Endothelial cell of umbilical vein (primary cell): ENCODE measurements at regions not wholly inside any gene's neighbourhood (a gene's known extent, or its start where the extent isn't known, plus 50 kb on each side); places are given as distances from the start of the nearest gene placed in this dataset.

Source experiments
- CTCF ChIP-seq, 2 donors: IDR thresholded peaks; 1 replicate in 1 of 2; 2 replicates in 1 of 2; pipeline ENCODE4 v1.5.1; 2011; ENCODE audit warnings: low read length in 2 of 2, mild to moderate bottlenecking in 2 of 2, moderate library complexity in 2 of 2, control low read depth in 1 of 2, inconsistent platforms in 1 of 2, low read depth in 1 of 2; ENCODE audit not compliant: insufficient read depth in 1 of 2; ENCODE audit errors: extremely low read depth in 1 of 2
- EZH2 ChIP-seq: IDR thresholded peaks from 2 replicates; pipeline ENCODE4 v1.6.1; 2012; ENCODE audit warnings: borderline replicate concordance, low read depth, mild to moderate bottlenecking, moderate library complexity, low read length, inconsistent platforms; ENCODE audit not compliant: severe bottlenecking
- FOS ChIP-seq: IDR thresholded peaks from 2 replicates; pipeline ENCODE4 v1.6.1; 2011; ENCODE audit warnings: mild to moderate bottlenecking, low read length, moderate library complexity, borderline replicate concordance; ENCODE audit not compliant: insufficient read depth
- GATA2 ChIP-seq: IDR thresholded peaks from 2 replicates; pipeline ENCODE4 v1.7.0; 2011; ENCODE audit warnings: low read depth, mild to moderate bottlenecking, moderate library complexity, mixed read lengths, low read length; ENCODE audit not compliant: insufficient read length, insufficient read depth
- JUN ChIP-seq: IDR thresholded peaks from 2 replicates; pipeline ENCODE4 v1.6.1; 2011; ENCODE audit warnings: borderline replicate concordance, low read depth; ENCODE audit not compliant: insufficient read length, insufficient read depth
- MAX ChIP-seq: IDR thresholded peaks from 2 replicates; pipeline ENCODE4 v1.6.1; 2011; ENCODE audit not compliant: insufficient read depth, insufficient read length
- MYC ChIP-seq: IDR thresholded peaks from one replicate; pipeline ENCODE4 v1.6.1; 2011; ENCODE audit warnings: mild to moderate bottlenecking, low read depth, low read length
- POLR2A ChIP-seq: IDR thresholded peaks from 2 replicates; pipeline ENCODE4 v1.6.1; 2012; ENCODE audit warnings: low read depth, mild to moderate bottlenecking, control low read depth, low read length
- POLR2AphosphoS5 ChIP-seq: IDR thresholded peaks from 2 replicates; pipeline ENCODE4 v1.6.1; 2012; ENCODE audit warnings: low read depth, mild to moderate bottlenecking, control low read depth, low read length, moderate library complexity; ENCODE audit not compliant: insufficient read depth

DNA sequence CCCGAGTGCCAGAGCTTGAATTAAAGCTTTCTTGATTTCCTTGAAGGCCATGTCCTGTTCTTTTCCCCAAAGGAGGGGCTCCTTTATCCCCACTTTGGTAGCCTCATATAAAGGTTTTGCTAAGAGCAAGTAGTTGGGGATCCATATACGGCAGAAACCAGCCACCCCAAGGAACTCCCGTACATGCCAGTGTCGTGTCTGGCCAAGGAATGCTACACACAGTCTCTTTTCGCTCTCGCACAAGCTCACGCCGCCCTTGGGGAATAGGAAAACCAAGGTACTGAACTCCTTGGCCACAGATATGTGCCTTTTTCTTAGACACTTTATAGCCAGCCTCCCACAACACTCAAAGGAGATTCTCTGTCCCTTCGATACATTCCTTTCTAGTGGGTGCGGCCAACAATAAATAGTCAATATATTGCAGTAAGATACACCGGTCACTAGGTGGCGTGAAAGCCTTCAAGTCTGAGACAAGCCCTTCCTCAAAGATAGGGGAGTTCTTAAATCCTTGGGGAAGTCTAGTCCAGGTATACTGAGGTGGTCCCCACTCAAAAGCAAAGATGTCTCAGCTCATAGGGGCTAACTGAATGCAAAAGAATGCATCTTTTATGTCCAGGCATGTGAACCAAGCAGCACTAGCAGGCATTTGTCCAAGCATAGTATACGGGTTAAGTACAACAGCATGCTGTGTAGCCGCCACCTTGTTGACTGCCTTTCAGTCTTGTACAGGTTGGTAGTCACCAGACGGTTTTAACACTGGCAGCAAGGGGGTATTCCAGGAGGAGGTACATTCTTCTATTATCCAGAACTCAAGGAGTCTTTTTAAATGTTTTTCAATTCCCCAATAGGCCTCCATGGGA, 57.8 kb upstream of the XAGE1B start:
- TF ChIP-seq CTCF (IDR thresholded peaks at IDR 0.05; ENCODE audit: extremely low read depth in 1 of 2, insufficient read depth in 1 of 2, low read depth in 1 of 2, low read length in 2 of 2): peak; percentile 16 to 45
- no peak for TF ChIP-seq EZH2
- no peak for TF ChIP-seq POLR2AphosphoS5
- no peak for TF ChIP-seq POLR2A
- TF ChIP-seq GATA2: no peak
- TF ChIP-seq MYC: no peak
- no peak for TF ChIP-seq FOS
- TF ChIP-seq JUN: no peak
- TF ChIP-seq MAX: no peak
